GM23248 (cell line): ENCODE measurements at regions not wholly inside any gene's neighbourhood (a gene's known extent, or its start where the extent isn't known, plus 50 kb on each side); places are given as distances from the start of the nearest gene placed in this dataset.

ENCODE experiments used
- DNase-seq: peaks from one replicate; pipeline ENCODE4 v3.0.0-alpha.2; 2015
- H2AFZ ChIP-seq: fragments of 200-600 bp; sonication (generic); 2 replicates; pipeline ENCODE4 v1.6.1; 2016; ENCODE audit warnings: antibody characterized with exemption
- H3F3A ChIP-seq: fragments of 200-600 bp; sonication (generic); 2 replicates; pipeline ENCODE4 v1.6.1; 2016; ENCODE audit warnings: mild to moderate bottlenecking, antibody characterized with exemption, mixed run types; ENCODE audit not compliant: insufficient read depth
- H3K27ac ChIP-seq: fragments of 200-600 bp; sonication (generic); 2 replicates; pipeline ENCODE4 v1.5.1; 2016; ENCODE audit warnings: mild to moderate bottlenecking
- H3K27me3 ChIP-seq: fragments of 200-600 bp; sonication (generic); replicated peaks from 2 replicates; pipeline ENCODE4 v1.6.1; 2016; ENCODE audit warnings: mild to moderate bottlenecking; ENCODE audit not compliant: insufficient read depth
- H3K36me3 ChIP-seq: fragments of 200-600 bp; sonication (generic); 2 replicates; pipeline ENCODE4 v1.6.1; 2016; ENCODE audit warnings: low read depth, mild to moderate bottlenecking
- H3K4me1 ChIP-seq: fragments of 200-600 bp; sonication (generic); 2 replicates; pipeline ENCODE4 v1.6.1; 2016; ENCODE audit warnings: mild to moderate bottlenecking; ENCODE audit not compliant: insufficient read depth
- H3K4me2 ChIP-seq: fragments of 200-600 bp; sonication (generic); one replicate; pipeline ENCODE4 v1.6.1; 2016; ENCODE audit warnings: mild to moderate bottlenecking; ENCODE audit not compliant: unreplicated experiment
- H3K4me3 ChIP-seq: fragments of 200-600 bp; sonication (generic); 2 replicates; pipeline ENCODE4 v1.5.1; 2016; ENCODE audit warnings: mild to moderate bottlenecking
- H3K79me2 ChIP-seq: fragments of 200-600 bp; sonication (generic); 2 replicates; pipeline ENCODE4 v1.6.1; 2016; ENCODE audit warnings: mild to moderate bottlenecking; ENCODE audit not compliant: insufficient read depth
- H3K9ac ChIP-seq: fragments of 200-600 bp; sonication (generic); 2 replicates; pipeline ENCODE4 v1.6.1; 2016; ENCODE audit warnings: mild to moderate bottlenecking
- H3K9me2 ChIP-seq: fragments of 200-600 bp; sonication (generic); 2 replicates; pipeline ENCODE4 v1.6.1; 2016; ENCODE audit warnings: mixed run types, mild to moderate bottlenecking, moderate library complexity; ENCODE audit not compliant: insufficient read depth
- H3K9me3 ChIP-seq: fragments of 200-600 bp; sonication (generic); one replicate; pipeline ENCODE4 v1.6.1; 2017; ENCODE audit warnings: low read depth
- H4K20me1 ChIP-seq: fragments of 200-600 bp; sonication (generic); 2 replicates; pipeline ENCODE4 v1.6.0; 2016; ENCODE audit not compliant: insufficient read depth
- EZH2 ChIP-seq: fragments of 200-600 bp; sonication (generic); IDR thresholded peaks from 2 replicates; pipeline ENCODE4 v1.6.1; 2018; ENCODE audit warnings: antibody characterized with exemption, mild to moderate bottlenecking; ENCODE audit not compliant: insufficient read depth, poor library complexity, severe bottlenecking
- EZH2phosphoT487 ChIP-seq: fragments of 200-600 bp; sonication (generic); IDR thresholded peaks from 2 replicates; pipeline ENCODE4 v1.6.1; 2018; ENCODE audit warnings: antibody characterized with exemption, moderate library complexity, mild to moderate bottlenecking, low read depth; ENCODE audit not compliant: insufficient read depth
- WGBS, 2 experiments: methylation state at CpG; one replicate each; pipeline ENCODE4 v1.1.6; 2015 to 2017; ENCODE audit warnings: low lambda C conversion rate in 2 of 2, low coverage in 1 of 2; ENCODE audit errors: missing lambda C conversion rate in 2 of 2; 5-methylcytosine and 5-hydroxymethylcytosine counted together
- in situ Hi-C: fragments of 300-500 bp; cut with MboI; formaldehyde crosslinking; loops from 2 replicates; pipeline ENCODE4 v1.15.0; 2020

GRCh38 chr16:65787921-65788320, 578.6 kb upstream of the CDH5 start:
- Histone ChIP-seq H3K9me3 (no peaks in the 10 kb centered on the region), H3K4me2 (no peak overlapping the region), H3K27me3 (no peaks in the 10 kb centered on the region), H3K4me1 (peaks cover 4% of the 10 kb centered on the region), H3K79me2 (no peaks in the 10 kb centered on the region), H3K36me3 (no peaks in the 10 kb centered on the region), H3K9ac (no peak overlapping the region), H3K4me3 (no peak overlapping the region), H3F3A (no peaks in the 10 kb centered on the region), H2AFZ (no peak overlapping the region), H3K27ac (no peak overlapping the region), H3K9me2 (no peaks in the 10 kb centered on the region), H4K20me1 (no peaks in the 10 kb centered on the region)
- TF ChIP-seq EZH2phosphoT487, result no peak
- TF ChIP-seq EZH2, result no peak
- no peak for DNase-seq
- 86 to 89% methylated on average over 11 of the region's 11 CpGs for WGBS, 2 experiments
- in situ Hi-C loops, result no loop called here

- Histone ChIP-seq H3K36me3 (no peaks in the 10 kb centered on the region), H3K9me3 (no peaks in the 10 kb centered on the region), H3K9ac (no peak overlapping the region), H2AFZ (no peak overlapping the region), H3K9me2 (no peaks in the 10 kb centered on the region), H3K4me1 (peaks cover 13% of the 10 kb centered on the region), H3K27me3 (no peaks in the 10 kb centered on the region), H3K4me3 (no peak overlapping the region), H3K4me2 (no peak overlapping the region), H3K27ac (no peak overlapping the region), H3F3A (peaks cover 10% of the 10 kb centered on the region), H4K20me1 (no peaks in the 10 kb centered on the region), H3K79me2 (no peaks in the 10 kb centered on the region)
- DNase-seq, result no peak
- TF ChIP-seq EZH2, result no peak
- TF ChIP-seq EZH2phosphoT487, result no peak
- WGBS, 2 experiments, result 11 to 13% methylated on average over 5 of the region's 5 CpGs
- in situ Hi-C loops, result no loop called here
These were observed 579.6 kb upstream of the CDH5 start for GRCh38 chr16:65786916-65787315.

DNA sequence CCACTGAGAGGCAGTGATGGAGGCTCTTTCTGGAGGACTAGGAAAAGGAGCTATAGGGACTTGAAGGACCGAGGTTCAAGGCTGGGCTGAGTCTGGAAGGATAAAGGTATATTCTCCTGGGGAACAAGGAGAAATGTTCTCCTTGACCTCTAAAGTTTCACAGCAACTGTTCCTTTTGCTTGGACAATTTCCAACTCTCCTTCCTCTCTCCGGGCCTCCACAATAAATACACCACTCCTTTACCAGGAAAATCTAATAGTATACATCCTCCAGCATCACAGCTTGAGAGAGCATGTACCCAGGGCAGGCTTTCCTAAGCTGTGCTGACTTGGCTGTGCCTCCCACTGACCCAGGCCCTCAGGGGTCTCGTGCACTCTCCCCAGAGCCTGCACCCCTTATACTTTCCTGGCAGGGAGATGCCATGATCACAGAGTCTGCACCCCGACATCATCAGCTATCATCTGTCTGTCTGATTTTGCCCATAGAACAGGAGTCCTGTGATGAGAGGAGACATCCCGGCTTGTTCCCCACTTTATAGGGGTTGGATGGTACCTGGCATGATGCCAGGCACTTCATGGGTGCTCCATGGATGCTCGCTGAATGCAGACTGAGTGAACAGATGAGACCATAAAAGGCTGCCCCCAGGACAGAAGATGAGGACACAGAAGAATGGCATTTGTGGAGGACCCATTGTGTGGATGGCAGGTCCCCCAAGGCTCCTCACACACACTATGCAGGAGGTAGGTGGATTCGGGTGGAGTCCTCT, 582.6 kb upstream of the CDH5 start:
- in situ Hi-C loops, result no loop called here
- Histone ChIP-seq H3K4me1 (peaks cover 22% of the 10 kb centered on the region), H4K20me1 (no peaks in the 10 kb centered on the region), H3K4me3 (no peak overlapping the region), H3K4me2 (no peak overlapping the region), H3K27ac (no peak overlapping the region), H2AFZ (no peak overlapping the region), H3K9ac (no peak overlapping the region), H3K36me3 (no peaks in the 10 kb centered on the region), H3K9me2 (no peaks in the 10 kb centered on the region), H3K27me3 (no peaks in the 10 kb centered on the region), H3K9me3 (no peaks in the 10 kb centered on the region), H3F3A (peaks cover 17% of the 10 kb centered on the region), H3K79me2 (no peaks in the 10 kb centered on the region)
- peak; percentile 7 for DNase-seq
- TF ChIP-seq EZH2phosphoT487, result no peak
- TF ChIP-seq EZH2, result no peak
- 69 to 71% methylated on average over 7 of the region's 7 CpGs for WGBS, 2 experiments

- no peaks in the 10 kb centered on the region for H3K36me3 ChIP-seq
- H3K9me3 ChIP-seq, result no peaks in the 10 kb centered on the region
- H3F3A ChIP-seq, result peaks cover 17% of the 10 kb centered on the region
- TF ChIP-seq EZH2phosphoT487 (no peak), EZH2 (no peak)
- no peaks in the 10 kb centered on the region for H3K9me2 ChIP-seq
- in situ Hi-C loops, result no loop called here
- H3K27me3 ChIP-seq, result no peaks in the 10 kb centered on the region
- DNase-seq, result peak; percentile 90
- peak overlapping the region; percentile 48 for H3K4me3 ChIP-seq
- no peaks in the 10 kb centered on the region for H4K20me1 ChIP-seq
- H3K4me2 ChIP-seq, result peak overlapping the region; percentile 76
- H3K79me2 ChIP-seq, result no peaks in the 10 kb centered on the region
- no peak overlapping the region for H3K9ac ChIP-seq
- H2AFZ ChIP-seq, result peak overlapping the region; percentile 60
- peaks cover 22% of the 10 kb centered on the region for H3K4me1 ChIP-seq
- peak overlapping the region; percentile 18; the same call in 1 of the 2 replicates for H3K27ac ChIP-seq
- 9% methylated on average over 13 of the region's 13 CpGs for WGBS, 2 experiments
These were observed 583.6 kb upstream of the CDH5 start for GRCh38 chr16:65782611-65783600.
